Thyroid gland (tissue), 4 donors: ENCODE measurements at regions not wholly inside any gene's neighbourhood (a gene's known extent, or its start where the extent isn't known, plus 50 kb on each side); places are given as distances from the start of the nearest gene placed in this dataset.

ENCODE experiments used
- DNase-seq, 2 donors: peaks; one replicate each; pipeline ENCODE4 v3.0.0-alpha.2; 2019
- H3K27ac ChIP-seq, 3 donors: fragments of 200-600 bp; sonication (generic); 1 replicate in 2 of 3; 2 replicates in 1 of 3; pipeline ENCODE4 v1.5.1; 2016 to 2019; ENCODE audit warnings: mild to moderate bottlenecking in 1 of 3, moderate library complexity in 1 of 3
- H3K27me3 ChIP-seq: fragments of 200-600 bp; sonication (generic); one replicate; pipeline ENCODE4 v1.5.1; 2019
- H3K36me3 ChIP-seq, 2 donors: fragments of 200-600 bp; sonication (generic); one replicate each; pipeline ENCODE4 v1.5.1; 2016 to 2019
- H3K4me1 ChIP-seq, 2 donors: fragments of 200-600 bp; sonication (generic); one replicate each; pipeline ENCODE4 v1.5.1; 2017 to 2019
- H3K4me3 ChIP-seq, 3 donors: fragments of 200-600 bp; sonication (generic); replicated peaks in 1 of 3; 1 replicate in 2 of 3; 2 replicates in 1 of 3; pipeline ENCODE4 v1.5.1; 2016; ENCODE audit warnings: mild to moderate bottlenecking in 1 of 3
- H3K9me3 ChIP-seq: fragments of 200-600 bp; sonication (generic); one replicate; pipeline ENCODE4 v1.5.1; 2017
- POLR2A ChIP-seq, 2 donors: fragments of 450-650 bp; IDR thresholded peaks; one replicate each; pipeline ENCODE4 v1.6.1; 2017; ENCODE audit warnings: antibody characterized with exemption in 2 of 2, mild to moderate bottlenecking in 2 of 2, moderate library complexity in 1 of 2
- WGBS, 2 donors: methylation state at CpG; one replicate each; pipeline ENCODE4 v1.1.5; 2017; 5-methylcytosine and 5-hydroxymethylcytosine counted together
- intact Hi-C: fragments of 100-400 bp; cut with DNase I; formaldehyde crosslinking; loops from one replicate; pipeline ENCODE4 v1.15.1; 2023
- TF ChIP-seq, protein P1 (sequence below), 6 experiments: fragments of 200-600 bp in 3 of 6; fragments of 450-650 bp in 3 of 6; sonication (generic) in 3 of 6; IDR thresholded peaks; one replicate each; pipeline ENCODE4 v1.5.1; 2016 to 2019; ENCODE audit warnings: antibody characterized with exemption in 6 of 6, mild to moderate bottlenecking in 2 of 6, inconsistent platforms in 1 of 6, moderate library complexity in 1 of 6

DNA sequence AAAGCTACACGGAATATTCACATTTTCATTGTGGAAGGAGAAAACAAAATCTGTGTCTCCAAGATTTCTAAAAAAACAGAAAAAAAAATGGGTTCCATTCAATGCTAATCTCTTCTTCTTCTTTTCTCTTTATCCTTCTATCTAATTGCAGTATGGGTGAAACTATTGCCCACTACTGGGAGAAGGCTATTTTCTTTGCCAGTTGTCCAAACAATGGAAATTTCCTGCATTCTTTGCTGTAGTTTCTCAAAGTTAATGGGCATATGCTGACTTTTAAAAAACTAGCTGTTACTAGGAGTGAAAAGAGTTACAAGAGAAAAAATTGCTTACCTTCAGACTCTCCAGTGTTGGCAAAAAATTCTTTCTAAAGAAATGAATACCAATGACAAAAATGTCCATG is 179.3 kb upstream of the ANKRD28 start:
- H3K4me1 ChIP-seq: peaks cover 0 to 7% of the 10 kb centered on the region in 2 donors
- no peak overlapping the region for H3K4me3 ChIP-seq
- no peak for DNase-seq
- no peak overlapping the region for H3K27ac ChIP-seq
- H3K36me3 ChIP-seq: no peaks in the 10 kb centered on the region
- no peaks in the 10 kb centered on the region for H3K9me3 ChIP-seq
- no peak for TF ChIP-seq POLR2A (IDR thresholded peaks at IDR 0.05)
- TF ChIP-seq, protein P1, sequence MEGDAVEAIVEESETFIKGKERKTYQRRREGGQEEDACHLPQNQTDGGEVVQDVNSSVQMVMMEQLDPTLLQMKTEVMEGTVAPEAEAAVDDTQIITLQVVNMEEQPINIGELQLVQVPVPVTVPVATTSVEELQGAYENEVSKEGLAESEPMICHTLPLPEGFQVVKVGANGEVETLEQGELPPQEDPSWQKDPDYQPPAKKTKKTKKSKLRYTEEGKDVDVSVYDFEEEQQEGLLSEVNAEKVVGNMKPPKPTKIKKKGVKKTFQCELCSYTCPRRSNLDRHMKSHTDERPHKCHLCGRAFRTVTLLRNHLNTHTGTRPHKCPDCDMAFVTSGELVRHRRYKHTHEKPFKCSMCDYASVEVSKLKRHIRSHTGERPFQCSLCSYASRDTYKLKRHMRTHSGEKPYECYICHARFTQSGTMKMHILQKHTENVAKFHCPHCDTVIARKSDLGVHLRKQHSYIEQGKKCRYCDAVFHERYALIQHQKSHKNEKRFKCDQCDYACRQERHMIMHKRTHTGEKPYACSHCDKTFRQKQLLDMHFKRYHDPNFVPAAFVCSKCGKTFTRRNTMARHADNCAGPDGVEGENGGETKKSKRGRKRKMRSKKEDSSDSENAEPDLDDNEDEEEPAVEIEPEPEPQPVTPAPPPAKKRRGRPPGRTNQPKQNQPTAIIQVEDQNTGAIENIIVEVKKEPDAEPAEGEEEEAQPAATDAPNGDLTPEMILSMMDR (IDR thresholded peaks at IDR 0.05): no peak
- 58 to 74% methylated on average over 1 of the region's 1 CpG for WGBS, 2 donors
- intact Hi-C loops: no loop called here
- no peaks in the 10 kb centered on the region for H3K27me3 ChIP-seq

DNA sequence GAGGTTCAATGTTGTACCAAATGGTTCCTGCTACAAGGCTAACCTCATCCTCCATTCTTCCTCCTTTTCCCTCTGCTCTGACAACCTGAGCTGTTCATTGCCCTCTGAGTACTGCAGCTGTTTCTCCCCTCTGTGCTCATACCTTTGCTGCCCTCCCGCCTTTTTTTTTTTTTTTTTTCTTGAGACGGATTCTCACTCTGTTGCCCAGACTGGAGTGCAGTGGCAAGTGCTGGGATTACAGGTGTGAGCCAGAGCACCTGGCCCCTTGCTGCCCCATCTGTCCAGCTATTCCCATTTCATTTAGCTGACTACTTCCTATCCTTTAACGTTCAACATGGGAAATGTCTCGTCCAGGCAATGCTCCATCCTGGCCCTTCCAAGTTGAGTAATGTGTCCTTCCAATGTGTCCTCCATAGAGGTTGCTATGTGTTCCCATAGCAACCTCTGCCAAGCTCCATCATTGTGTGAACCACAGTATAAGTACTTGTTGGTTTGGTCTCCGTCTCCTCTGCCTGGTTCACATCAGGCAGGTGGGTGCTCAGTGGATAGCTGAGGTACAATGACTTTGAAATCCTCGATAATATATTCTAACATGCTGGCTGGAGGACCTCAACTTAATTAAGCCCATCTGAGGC is 179.9 kb upstream of the ANKRD28 start:
- Histone ChIP-seq H3K4me3 (no peak overlapping the region), H3K27me3 (no peaks in the 10 kb centered on the region), H3K27ac (no peak overlapping the region), H3K4me1 (peaks cover 0 to 7% of the 10 kb centered on the region in 2 donors), H3K36me3 (no peaks in the 10 kb centered on the region), H3K9me3 (no peaks in the 10 kb centered on the region)
- TF ChIP-seq POLR2A (IDR thresholded peaks at IDR 0.05): no peak
- TF ChIP-seq, protein P1 (IDR thresholded peaks at IDR 0.05): no peak
- intact Hi-C loops: no loop called here
- 87 to 94% methylated on average over 6 of the region's 6 CpGs for WGBS, 2 donors
- no peak for DNase-seq

DNA sequence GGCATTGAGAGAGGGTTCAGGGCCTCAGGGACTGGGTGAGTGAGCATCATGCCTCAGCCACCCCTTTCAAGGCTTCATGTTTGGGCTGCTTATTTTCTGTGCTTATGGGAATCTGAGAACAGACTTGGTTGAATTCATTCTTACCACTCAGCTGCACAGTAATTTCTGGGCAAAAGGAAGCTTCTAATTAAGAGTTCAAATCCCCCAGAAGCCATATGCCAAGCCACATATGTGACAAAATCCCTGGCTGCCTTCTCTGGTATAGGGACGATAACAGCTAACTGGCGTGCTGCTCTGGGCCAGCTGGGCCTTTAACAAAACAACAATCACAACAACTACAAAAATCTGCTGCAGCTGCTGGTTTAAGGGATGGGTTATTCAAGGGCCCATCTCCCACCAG is 181.0 kb upstream of the ANKRD28 start:
- 94 to 100% methylated on average over 2 of the region's 2 CpGs for WGBS, 2 donors
- Histone ChIP-seq H3K27me3 (no peaks in the 10 kb centered on the region), H3K36me3 (no peaks in the 10 kb centered on the region), H3K4me1 (peaks cover 0 to 7% of the 10 kb centered on the region in 2 donors), H3K27ac (no peak overlapping the region), H3K9me3 (no peaks in the 10 kb centered on the region), H3K4me3 (no peak overlapping the region)
- TF ChIP-seq POLR2A (IDR thresholded peaks at IDR 0.05): no peak
- TF ChIP-seq, protein P1 (IDR thresholded peaks at IDR 0.05): no peak
- no peak for DNase-seq
- intact Hi-C loops: no loop called here

DNA sequence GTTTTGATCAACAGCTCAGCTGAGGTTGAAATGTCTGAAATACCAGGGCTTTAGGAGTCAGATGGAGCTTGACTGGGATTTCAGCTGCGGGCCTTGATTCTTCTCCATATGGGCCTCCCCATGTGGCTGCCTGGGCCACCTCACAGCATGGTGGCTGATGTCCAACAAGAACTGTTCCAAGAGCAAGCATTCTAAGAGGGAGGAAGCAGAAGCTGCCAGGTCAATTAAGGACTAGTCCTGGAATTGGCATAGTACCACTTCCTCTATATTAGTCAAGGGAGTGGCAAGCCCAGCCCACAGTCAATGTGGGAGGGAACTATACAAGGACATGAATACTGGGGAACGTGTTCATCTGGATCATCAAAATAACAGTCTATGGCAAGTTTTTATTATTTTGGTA is 181.7 kb upstream of the ANKRD28 start:
- Histone ChIP-seq H3K27ac (no peak overlapping the region), H3K36me3 (no peaks in the 10 kb centered on the region), H3K4me1 (peaks cover 0 to 7% of the 10 kb centered on the region in 2 donors), H3K4me3 (no peak overlapping the region), H3K27me3 (no peaks in the 10 kb centered on the region), H3K9me3 (no peaks in the 10 kb centered on the region)
- 89 to 91% methylated on average over 1 to 2 of the region's 2 CpGs for WGBS, 2 donors
- DNase-seq: no peak
- TF ChIP-seq, protein P1 (IDR thresholded peaks at IDR 0.05): no peak
- no peak for TF ChIP-seq POLR2A (IDR thresholded peaks at IDR 0.05)
- intact Hi-C loops: no loop called here

DNA sequence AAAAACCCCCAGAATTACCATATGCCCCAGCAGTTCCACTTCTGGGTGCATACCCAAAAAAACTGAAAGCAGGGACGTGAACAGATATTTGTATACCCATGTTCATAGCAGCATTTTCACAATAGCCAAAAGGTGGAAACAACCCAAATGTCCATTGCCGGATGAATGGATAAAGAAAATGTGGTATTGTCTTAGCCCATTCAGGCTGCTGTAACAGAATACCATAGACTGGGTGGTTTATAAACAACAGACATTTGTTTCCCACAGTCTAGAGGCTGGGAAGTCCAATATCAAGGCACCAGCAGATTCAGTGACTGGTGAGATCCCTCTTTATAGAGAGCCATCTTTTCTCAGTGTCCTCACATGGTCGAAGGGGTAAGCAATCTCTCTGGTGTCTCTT is 182.1 kb upstream of the ANKRD28 start:
- 91 to 99% methylated on average over 3 of the region's 3 CpGs for WGBS, 2 donors
- DNase-seq: no peak
- Histone ChIP-seq H3K9me3 (no peaks in the 10 kb centered on the region), H3K27ac (no peak overlapping the region), H3K4me1 (peaks cover 0 to 7% of the 10 kb centered on the region in 2 donors), H3K36me3 (no peaks in the 10 kb centered on the region), H3K27me3 (no peaks in the 10 kb centered on the region), H3K4me3 (no peak overlapping the region)
- TF ChIP-seq POLR2A (IDR thresholded peaks at IDR 0.05): no peak
- TF ChIP-seq, protein P1 (IDR thresholded peaks at IDR 0.05): no peak
- intact Hi-C loops: no loop called here
